ENCODE measurements at regions not wholly inside any gene's neighbourhood (a gene's known extent, or its start where the extent isn't known, plus 50 kb on each side); places are given as distances from the start of the nearest gene placed in this dataset.

DNA sequence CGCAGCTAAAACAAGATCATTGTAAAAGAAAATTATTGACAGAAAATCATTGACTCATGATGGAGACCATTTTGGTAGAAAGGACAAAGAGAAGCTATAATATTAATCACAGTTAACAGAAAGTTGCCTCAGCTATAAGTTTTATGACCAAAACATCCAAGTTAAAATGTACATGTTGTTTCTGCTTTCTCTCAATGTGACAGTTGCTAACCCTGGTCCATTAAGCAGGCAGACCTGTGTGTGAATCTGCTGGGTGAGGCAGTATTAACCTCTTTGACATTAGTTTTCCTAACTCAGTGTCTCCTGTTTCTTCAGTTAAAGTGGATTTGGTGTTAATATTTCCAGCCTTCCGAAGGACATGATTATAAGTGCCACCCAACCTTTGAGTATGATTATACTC, 94.8 kb upstream of the DCLK2 start:
- ChIA-PET CTCF (ENCODE audit: low intra/inter-chr PET ratio, low total read pairs) (no interaction called here), POLR2A (no interaction called here)
- FAIRE-seq = no peak

More for the DNA sequence above, 94.8 kb upstream of the DCLK2 start:
- WGBS (ENCODE audit: low lambda C conversion rate) = 4% methylated on average over 2 of the region's 2 CpGs
- H3K9ac ChIP-seq (ENCODE audit: insufficient read depth, low read depth, low read length) = no peak overlapping the region
- no peak overlapping the region for H2AFZ ChIP-seq (ENCODE audit: low read length)
- ATAC-seq = no peak
- H3K27me3 ChIP-seq (ENCODE audit: control insufficient read depth in 1 of 2, insufficient read depth in 2 of 2, low read length in 2 of 2) = no peaks in the 10 kb centered on the region; a peak in 1 of 5 replicates
- no peaks in the 10 kb centered on the region for H4K20me1 ChIP-seq (ENCODE audit: insufficient read depth, low read length)
- BruUV-seq (replicated peaks) = no TSS peak
- no peaks in the 10 kb centered on the region for H3K79me2 ChIP-seq (ENCODE audit: insufficient read depth, low read length)
- DNase-seq (ENCODE audit: low spot score) = no peak
- H3K4me1 ChIP-seq (ENCODE audit: insufficient read depth, low read length) = no peaks in the 10 kb centered on the region
- H3K36me3 ChIP-seq (replicated peaks in 1 of 2; ENCODE audit: control insufficient read depth in 1 of 2, insufficient read depth in 2 of 2, low read length in 2 of 2) = no peaks in the 10 kb centered on the region
- H3K4me3 ChIP-seq (replicated peaks in 1 of 3; ENCODE audit: insufficient read depth in 1 of 3, low read depth in 2 of 3, low read length in 3 of 3) = no peak overlapping the region
- TF ChIP-seq, protein P1, sequence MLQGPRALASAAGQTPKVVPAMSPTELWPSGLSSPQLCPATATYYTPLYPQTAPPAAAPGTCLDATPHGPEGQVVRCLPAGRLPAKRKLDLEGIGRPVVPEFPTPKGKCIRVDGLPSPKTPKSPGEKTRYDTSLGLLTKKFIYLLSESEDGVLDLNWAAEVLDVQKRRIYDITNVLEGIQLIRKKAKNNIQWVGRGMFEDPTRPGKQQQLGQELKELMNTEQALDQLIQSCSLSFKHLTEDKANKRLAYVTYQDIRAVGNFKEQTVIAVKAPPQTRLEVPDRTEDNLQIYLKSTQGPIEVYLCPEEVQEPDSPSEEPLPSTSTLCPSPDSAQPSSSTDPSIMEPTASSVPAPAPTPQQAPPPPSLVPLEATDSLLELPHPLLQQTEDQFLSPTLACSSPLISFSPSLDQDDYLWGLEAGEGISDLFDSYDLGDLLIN (CRISPR knock-in tag; IDR thresholded peaks at IDR 0.05; ENCODE audit: borderline replicate concordance) = no peak
- no peak for TF ChIP-seq ZNF841 (CRISPR knock-in tag; IDR thresholded peaks at IDR 0.05; ENCODE audit: borderline replicate concordance)
- no peak for TF ChIP-seq ZFX (CRISPR knock-in tag; IDR thresholded peaks at IDR 0.05; ENCODE audit: low read depth)
- no peak for TF ChIP-seq HNF4G (IDR thresholded peaks at IDR 0.05; ENCODE audit: borderline replicate concordance, low read depth, low read length)
- TF ChIP-seq HNF4G (CRISPR knock-in tag; IDR thresholded peaks at IDR 0.05; ENCODE audit: borderline replicate concordance, low read depth) = no peak
- no peak for TF ChIP-seq KAT8 (CRISPR knock-in tag; IDR thresholded peaks at IDR 0.05)
- TF ChIP-seq, protein P2, sequence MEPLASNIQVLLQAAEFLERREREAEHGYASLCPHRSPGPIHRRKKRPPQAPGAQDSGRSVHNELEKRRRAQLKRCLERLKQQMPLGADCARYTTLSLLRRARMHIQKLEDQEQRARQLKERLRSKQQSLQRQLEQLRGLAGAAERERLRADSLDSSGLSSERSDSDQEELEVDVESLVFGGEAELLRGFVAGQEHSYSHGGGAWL (CRISPR knock-in tag; IDR thresholded peaks at IDR 0.05) = no peak
- no peak for TF ChIP-seq AGO1 (IDR thresholded peaks at IDR 0.05; ENCODE audit: low read depth, low read length, poor library complexity, severe bottlenecking)
- no peak for TF ChIP-seq GPN1 (CRISPR knock-in tag; IDR thresholded peaks at IDR 0.05; ENCODE audit: borderline replicate concordance)
- no peak for TF ChIP-seq MIER3 (CRISPR knock-in tag; IDR thresholded peaks at IDR 0.05; ENCODE audit: borderline replicate concordance)
- no peak for TF ChIP-seq ISX (CRISPR knock-in tag; conservative IDR thresholded peaks at IDR 0.05)
- TF ChIP-seq ZNF703 (CRISPR knock-in tag; IDR thresholded peaks at IDR 0.05; ENCODE audit: borderline replicate concordance) = no peak
- TF ChIP-seq, protein P3, sequence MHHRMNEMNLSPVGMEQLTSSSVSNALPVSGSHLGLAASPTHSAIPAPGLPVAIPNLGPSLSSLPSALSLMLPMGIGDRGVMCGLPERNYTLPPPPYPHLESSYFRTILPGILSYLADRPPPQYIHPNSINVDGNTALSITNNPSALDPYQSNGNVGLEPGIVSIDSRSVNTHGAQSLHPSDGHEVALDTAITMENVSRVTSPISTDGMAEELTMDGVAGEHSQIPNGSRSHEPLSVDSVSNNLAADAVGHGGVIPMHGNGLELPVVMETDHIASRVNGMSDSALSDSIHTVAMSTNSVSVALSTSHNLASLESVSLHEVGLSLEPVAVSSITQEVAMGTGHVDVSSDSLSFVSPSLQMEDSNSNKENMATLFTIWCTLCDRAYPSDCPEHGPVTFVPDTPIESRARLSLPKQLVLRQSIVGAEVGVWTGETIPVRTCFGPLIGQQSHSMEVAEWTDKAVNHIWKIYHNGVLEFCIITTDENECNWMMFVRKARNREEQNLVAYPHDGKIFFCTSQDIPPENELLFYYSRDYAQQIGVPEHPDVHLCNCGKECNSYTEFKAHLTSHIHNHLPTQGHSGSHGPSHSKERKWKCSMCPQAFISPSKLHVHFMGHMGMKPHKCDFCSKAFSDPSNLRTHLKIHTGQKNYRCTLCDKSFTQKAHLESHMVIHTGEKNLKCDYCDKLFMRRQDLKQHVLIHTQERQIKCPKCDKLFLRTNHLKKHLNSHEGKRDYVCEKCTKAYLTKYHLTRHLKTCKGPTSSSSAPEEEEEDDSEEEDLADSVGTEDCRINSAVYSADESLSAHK (CRISPR knock-in tag; IDR thresholded peaks at IDR 0.05; ENCODE audit: borderline replicate concordance) = no peak
- TF ChIP-seq ZNF556 (CRISPR knock-in tag; IDR thresholded peaks at IDR 0.05; ENCODE audit: borderline replicate concordance) = no peak
- TF ChIP-seq ZNF616 (CRISPR knock-in tag; IDR thresholded peaks at IDR 0.05; ENCODE audit: low read depth) = no peak
- no peak for TF ChIP-seq PLRG1 (conservative IDR thresholded peaks at IDR 0.05)
- H3K4me2 ChIP-seq (ENCODE audit: low read depth, low read length) = no peak overlapping the region
- in situ Hi-C loops (cut with HindIII; ENCODE audit: extremely low pct_ligation_motif_present, low pct_unique_long_range_greater_than_20kb) = loop anchor here (25.0 kb wide), 1 partner anchor 879 kb away; no protein-coding TSS in a partner anchor
- no peaks in the 10 kb centered on the region for H3K9me3 ChIP-seq (ENCODE audit: low read length)
- no peak overlapping the region for H3K27ac ChIP-seq (ENCODE audit: extremely low read length, insufficient read depth, low read length)
- intact Hi-C loops (cut with micrococcal nuclease; ENCODE audit: unreplicated experiment) = no loop called here
